Right cardiac atrium (tissue), 5 donors: ENCODE measurements at regions not wholly inside any gene's neighbourhood (a gene's known extent, or its start where the extent isn't known, plus 50 kb on each side); places are given as distances from the start of the nearest gene placed in this dataset.
"Not testable (repeated sequence)": the region's sequence is repeated elsewhere in the genome, so short reads cannot be mapped to it uniquely, and the experiment has no call there.

Source experiments
- ATAC-seq, 2 donors: fragments of 200-7000 bp; cut with Tn5 transposase; one replicate each; pipeline versions ENCODE4 v1.8.0 to v1.9.1; 2020; ENCODE audit warnings: moderate library complexity in 2 of 2, mild to moderate bottlenecking in 1 of 2
- DNase-seq, 3 donors: peaks; one replicate each; pipeline ENCODE4 v3.0.0-alpha.2; 2020
- H3K27ac ChIP-seq: one replicate; pipeline ENCODE4 v1.5.1; 2013; ENCODE audit warnings: mild to moderate bottlenecking, low read length, control low read depth, moderate library complexity
- H3K27me3 ChIP-seq: one replicate; pipeline ENCODE4 v1.6.1; 2013; ENCODE audit not compliant: control insufficient read depth, insufficient read depth
- H3K4me1 ChIP-seq: one replicate; pipeline ENCODE4 v1.6.1; 2013; ENCODE audit warnings: low read length; ENCODE audit not compliant: control insufficient read depth, insufficient read depth
- H3K4me3 ChIP-seq: one replicate; pipeline ENCODE4 v1.5.1; 2013; ENCODE audit warnings: low read length, control low read depth
- H3K9me3 ChIP-seq: one replicate; pipeline ENCODE4 v1.6.1; 2013; ENCODE audit warnings: low read length; ENCODE audit not compliant: control insufficient read depth
- WGBS: extraction: QIAGEN DNeasy Blood & Tissue Kit; methylation state at CpG from one replicate; pipeline ENCODE4 v1.1.7; 2013; 5-methylcytosine and 5-hydroxymethylcytosine counted together
- intact Hi-C, 4 donors: fragments of 100-400 bp; cut with DNase I; formaldehyde crosslinking; loops; one replicate each; pipeline versions ENCODE4 v1.11.0 to v1.14.0; 2022 to 2023
- donor health status: healthy with polysubstance abuse.
- donor health status: DM: no; HTN: yes; CAD: no.
- donor health status: DM: no; HTN: no; CAD: no.
- donor health status: DM: no; HTN: yes; CAD: no; lungs with severe emphysema.
- donor health status: DM: yes; HTN: yes; CAD: no.

- H3K27me3 ChIP-seq = no peaks in the 10 kb centered on the region
- DNase-seq (no peak), ATAC-seq (no peak)
- H3K4me1 ChIP-seq = no peaks in the 10 kb centered on the region
- no peak overlapping the region for H3K4me3 ChIP-seq
- 72% methylated on average over 7 of the region's 7 CpGs for WGBS
- H3K9me3 ChIP-seq = no peaks in the 10 kb centered on the region
- no peak overlapping the region for H3K27ac ChIP-seq
- intact Hi-C loops = no loop called here
Measured at GRCh38 chr13:99734013-99734693, 232.9 kb downstream of the TM9SF2 start.

GRCh38 chr13:99733346-99733745 is 232.1 kb downstream of the TM9SF2 start:
- Histone ChIP-seq H3K4me3 (no peak overlapping the region), H3K27ac (no peak overlapping the region), H3K9me3 (no peaks in the 10 kb centered on the region), H3K27me3 (no peaks in the 10 kb centered on the region), H3K4me1 (no peaks in the 10 kb centered on the region)
- intact Hi-C loops = no loop called here
- WGBS = 65% methylated on average over 7 of the region's 7 CpGs
- no peak for ATAC-seq
- DNase-seq = no peak

- no peaks in the 10 kb centered on the region for H3K27me3 ChIP-seq
- no peak overlapping the region for H3K4me3 ChIP-seq
- intact Hi-C loops = no loop called here
- no peaks in the 10 kb centered on the region for H3K4me1 ChIP-seq
- no peak overlapping the region for H3K27ac ChIP-seq
- no peak for ATAC-seq
- no peaks in the 10 kb centered on the region for H3K9me3 ChIP-seq
- no peak for DNase-seq
- WGBS = 72% methylated on average over 4 of the region's 4 CpGs
Measured at GRCh38 chr13:99731747-99732146, 230.5 kb downstream of the TM9SF2 start.

DNA sequence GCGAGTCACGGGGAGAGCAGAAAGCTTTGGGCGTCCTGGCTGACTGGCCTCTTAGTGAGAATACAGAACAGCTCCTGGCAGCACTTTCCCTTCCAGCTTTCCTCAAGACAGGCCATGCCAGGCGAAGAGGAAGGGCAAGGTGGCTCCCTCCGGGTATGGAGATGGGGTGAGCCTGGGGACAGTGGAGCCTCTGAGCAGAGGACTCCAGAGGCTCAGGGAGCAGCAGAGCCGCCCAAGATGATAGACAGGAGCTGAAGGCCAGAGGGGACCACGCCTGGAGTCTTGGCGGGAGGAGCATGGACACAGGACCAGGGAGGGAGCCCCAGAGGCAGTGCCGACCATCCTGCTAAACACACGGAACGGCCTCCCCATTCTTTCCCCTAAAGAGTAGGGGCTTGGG is 229.1 kb downstream of the TM9SF2 start:
- WGBS = 94% methylated on average over 11 of the region's 11 CpGs
- Histone ChIP-seq H3K4me3 (no peak overlapping the region), H3K9me3 (no peaks in the 10 kb centered on the region), H3K27ac (no peak overlapping the region), H3K27me3 (no peaks in the 10 kb centered on the region), H3K4me1 (no peaks in the 10 kb centered on the region)
- intact Hi-C loops = no loop called here
- no peak for DNase-seq
- no peak for ATAC-seq

- ATAC-seq (no peak), DNase-seq (no peak)
- Histone ChIP-seq H3K27ac (no peak overlapping the region), H3K27me3 (no peaks in the 10 kb centered on the region), H3K9me3 (no peaks in the 10 kb centered on the region), H3K4me3 (no peak overlapping the region), H3K4me1 (no peaks in the 10 kb centered on the region)
- intact Hi-C loops = no loop called here
- WGBS = 95% methylated on average over 16 of the region's 16 CpGs
Measured at GRCh38 chr13:99729745-99730144, 228.5 kb downstream of the TM9SF2 start.

DNA sequence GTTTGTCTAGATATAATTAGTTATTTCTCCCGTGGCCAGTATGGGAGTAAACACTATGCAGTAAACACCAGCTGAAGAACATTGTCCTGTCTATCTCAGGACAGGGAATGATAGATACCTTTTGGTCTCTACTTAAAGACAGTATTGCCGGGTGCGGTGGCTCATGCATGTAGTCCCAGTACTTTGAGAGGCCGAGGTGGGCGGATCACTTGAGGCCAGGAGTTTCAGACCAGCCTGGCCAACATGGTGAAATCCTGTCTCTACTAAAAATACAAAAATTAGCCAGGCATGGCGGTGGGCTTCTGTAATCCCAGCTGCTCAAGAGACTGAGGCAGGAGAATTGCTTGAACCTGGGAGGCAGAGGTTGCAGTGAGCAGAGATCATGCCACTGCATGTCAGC is 226.4 kb downstream of the TM9SF2 start:
- WGBS = 90% methylated on average over 6 of the region's 6 CpGs
- H3K27ac ChIP-seq, H3K9me3 ChIP-seq, DNase-seq, H3K27me3 ChIP-seq, H3K4me3 ChIP-seq, ATAC-seq, H3K4me1 ChIP-seq, intact Hi-C loops: not testable (repeated sequence)

DNA sequence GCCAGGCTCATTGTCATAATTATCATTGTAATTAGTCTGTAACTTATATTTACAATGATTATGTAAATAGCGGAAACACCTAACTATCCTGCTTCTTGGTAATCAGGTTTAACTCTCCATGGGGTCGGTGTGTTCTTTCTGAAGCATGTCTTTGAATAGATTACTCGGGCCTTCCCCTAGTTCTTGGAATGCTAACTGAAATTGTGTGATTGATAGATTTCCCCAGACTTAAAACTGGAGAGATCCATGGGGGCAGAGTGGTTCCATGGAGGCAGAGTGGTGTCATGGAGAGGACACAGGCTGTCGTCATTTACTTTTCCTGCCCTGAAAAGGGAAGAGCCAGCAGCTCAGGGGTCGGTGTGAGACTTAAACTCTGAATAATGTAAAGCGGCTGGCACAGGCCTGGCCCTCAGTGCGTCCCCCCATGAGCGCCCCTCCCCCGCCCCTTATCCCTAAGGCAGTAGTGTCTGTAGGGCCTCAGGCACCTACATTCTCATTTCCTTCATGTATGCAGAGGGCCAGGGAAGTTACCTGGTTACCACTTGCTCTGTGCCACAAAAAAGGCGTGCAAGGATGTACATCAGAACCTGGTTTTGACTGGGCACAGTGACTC is 225.1 kb downstream of the TM9SF2 start:
- H3K4me3 ChIP-seq = no peak overlapping the region
- ATAC-seq = no peak
- intact Hi-C loops = no loop called here

DNA sequence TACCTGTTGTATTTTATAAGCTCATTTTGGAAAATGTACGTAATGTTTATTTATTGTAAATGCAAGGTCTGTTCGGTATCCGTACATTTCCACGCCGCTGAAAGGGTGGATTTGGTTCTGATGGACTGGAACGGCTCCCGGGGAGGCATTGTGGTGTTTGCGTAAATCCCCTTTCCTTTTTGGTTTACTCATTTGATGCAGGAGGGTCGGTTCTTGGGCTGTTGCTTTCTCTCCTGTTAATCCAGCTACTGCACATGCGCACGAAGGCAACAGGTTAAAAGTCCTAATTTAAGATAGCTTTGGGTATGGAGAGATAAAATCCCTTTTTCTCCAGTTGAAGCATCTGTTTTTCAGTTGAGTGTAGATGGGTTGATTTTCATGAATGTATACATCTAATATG is 224.4 kb downstream of the TM9SF2 start:
- WGBS = 94% methylated on average over 11 of the region's 11 CpGs
- Histone ChIP-seq H3K4me1 (no peaks in the 10 kb centered on the region), H3K9me3 (no peaks in the 10 kb centered on the region), H3K4me3 (no peak overlapping the region), H3K27ac (no peak overlapping the region), H3K27me3 (no peaks in the 10 kb centered on the region)
- ATAC-seq = no peak
- no peak for DNase-seq
- intact Hi-C loops = no loop called here

More for the DNA sequence above, 225.1 kb downstream of the TM9SF2 start:
- H3K27ac ChIP-seq = no peak overlapping the region
- WGBS = 77% methylated on average over 10 of the region's 10 CpGs
- DNase-seq = no peak
- no peaks in the 10 kb centered on the region for H3K9me3 ChIP-seq
- no peaks in the 10 kb centered on the region for H3K4me1 ChIP-seq
- no peaks in the 10 kb centered on the region for H3K27me3 ChIP-seq

- Histone ChIP-seq H3K27ac (no peak overlapping the region), H3K27me3 (no peaks in the 10 kb centered on the region), H3K4me3 (no peak overlapping the region), H3K9me3 (no peaks in the 10 kb centered on the region), H3K4me1 (no peaks in the 10 kb centered on the region)
- intact Hi-C loops = no loop called here
- ATAC-seq (no peak), DNase-seq (no peak)
- WGBS = 90% methylated on average over 16 of the region's 16 CpGs
Measured at GRCh38 chr13:99724633-99725517, 223.6 kb downstream of the TM9SF2 start.

GRCh38 chr13:99723878-99724277 is 222.6 kb downstream of the TM9SF2 start:
- intact Hi-C loops = no loop called here
- Histone ChIP-seq H3K4me3 (no peak overlapping the region), H3K4me1 (no peaks in the 10 kb centered on the region), H3K27me3 (no peaks in the 10 kb centered on the region), H3K9me3 (no peaks in the 10 kb centered on the region), H3K27ac (no peak overlapping the region)
- ATAC-seq (no peak), DNase-seq (no peak)
- 87% methylated on average over 3 of the region's 3 CpGs for WGBS

DNA sequence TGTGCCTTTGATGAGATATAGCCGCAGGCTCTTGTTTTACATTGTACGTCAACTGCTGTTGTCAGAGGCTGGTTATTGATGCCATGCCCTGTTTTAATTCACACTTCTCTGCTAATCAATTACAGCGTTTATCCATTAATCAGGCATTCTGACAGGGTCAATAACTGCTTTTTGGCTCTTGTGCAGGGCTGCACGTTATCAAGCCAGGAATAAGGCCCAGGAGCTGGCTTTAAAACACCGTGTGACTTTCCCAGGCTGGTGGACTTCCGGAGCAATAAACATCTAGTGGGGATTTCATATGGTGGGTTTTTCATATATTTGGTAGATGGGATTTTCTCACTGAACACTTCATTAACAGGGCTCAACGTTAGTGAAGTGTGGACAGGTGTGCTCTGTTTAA is 221.7 kb downstream of the TM9SF2 start:
- 80% methylated on average over 7 of the region's 7 CpGs for WGBS
- no peaks in the 10 kb centered on the region for H3K27me3 ChIP-seq
- H3K27ac ChIP-seq = no peak overlapping the region
- H3K9me3 ChIP-seq = no peaks in the 10 kb centered on the region
- ATAC-seq (no peak), DNase-seq (no peak)
- no peaks in the 10 kb centered on the region for H3K4me1 ChIP-seq
- intact Hi-C loops = no loop called here
- no peak overlapping the region for H3K4me3 ChIP-seq
